ENCODE measurements at regions not wholly inside any gene's neighbourhood (a gene's known extent, or its start where the extent isn't known, plus 50 kb on each side); places are given as distances from the start of the nearest gene placed in this dataset.

- TF ChIP-seq, protein P1, sequence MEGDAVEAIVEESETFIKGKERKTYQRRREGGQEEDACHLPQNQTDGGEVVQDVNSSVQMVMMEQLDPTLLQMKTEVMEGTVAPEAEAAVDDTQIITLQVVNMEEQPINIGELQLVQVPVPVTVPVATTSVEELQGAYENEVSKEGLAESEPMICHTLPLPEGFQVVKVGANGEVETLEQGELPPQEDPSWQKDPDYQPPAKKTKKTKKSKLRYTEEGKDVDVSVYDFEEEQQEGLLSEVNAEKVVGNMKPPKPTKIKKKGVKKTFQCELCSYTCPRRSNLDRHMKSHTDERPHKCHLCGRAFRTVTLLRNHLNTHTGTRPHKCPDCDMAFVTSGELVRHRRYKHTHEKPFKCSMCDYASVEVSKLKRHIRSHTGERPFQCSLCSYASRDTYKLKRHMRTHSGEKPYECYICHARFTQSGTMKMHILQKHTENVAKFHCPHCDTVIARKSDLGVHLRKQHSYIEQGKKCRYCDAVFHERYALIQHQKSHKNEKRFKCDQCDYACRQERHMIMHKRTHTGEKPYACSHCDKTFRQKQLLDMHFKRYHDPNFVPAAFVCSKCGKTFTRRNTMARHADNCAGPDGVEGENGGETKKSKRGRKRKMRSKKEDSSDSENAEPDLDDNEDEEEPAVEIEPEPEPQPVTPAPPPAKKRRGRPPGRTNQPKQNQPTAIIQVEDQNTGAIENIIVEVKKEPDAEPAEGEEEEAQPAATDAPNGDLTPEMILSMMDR (IDR thresholded peaks at IDR 0.05): no peak
Measured at GRCh38 chr6:82645536-82646230, 282.1 kb downstream of the TPBG start.

- TF ChIP-seq, protein P1 (IDR thresholded peaks at IDR 0.05): no peak
Measured at GRCh38 chr6:82646231-82646615, 282.6 kb downstream of the TPBG start.

DNA sequence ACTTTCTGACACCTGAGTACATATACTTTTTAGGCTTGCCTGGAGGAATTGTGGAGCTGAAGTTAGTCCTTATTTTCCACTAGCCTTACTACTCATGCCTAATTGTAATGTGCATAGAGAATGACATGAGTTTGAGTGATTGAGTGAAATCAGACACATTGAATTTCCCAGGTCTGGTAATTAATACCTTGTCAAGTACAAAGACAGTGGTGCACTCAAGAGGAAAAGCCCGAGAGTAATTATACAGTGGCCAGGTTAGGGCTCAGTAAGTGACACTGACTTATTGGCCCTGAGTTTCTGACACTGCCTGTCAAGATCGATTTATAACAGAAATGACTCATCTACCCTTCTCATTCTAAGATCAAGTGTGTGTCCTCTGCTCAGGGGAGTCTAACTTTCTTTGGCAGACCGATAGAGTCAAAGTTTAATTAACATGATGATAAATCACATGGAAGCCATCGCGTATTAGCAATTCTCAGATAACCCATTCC is 288.3 kb downstream of the TPBG start:
- TF ChIP-seq, protein P1 (IDR thresholded peaks at IDR 0.05): no peak

DNA sequence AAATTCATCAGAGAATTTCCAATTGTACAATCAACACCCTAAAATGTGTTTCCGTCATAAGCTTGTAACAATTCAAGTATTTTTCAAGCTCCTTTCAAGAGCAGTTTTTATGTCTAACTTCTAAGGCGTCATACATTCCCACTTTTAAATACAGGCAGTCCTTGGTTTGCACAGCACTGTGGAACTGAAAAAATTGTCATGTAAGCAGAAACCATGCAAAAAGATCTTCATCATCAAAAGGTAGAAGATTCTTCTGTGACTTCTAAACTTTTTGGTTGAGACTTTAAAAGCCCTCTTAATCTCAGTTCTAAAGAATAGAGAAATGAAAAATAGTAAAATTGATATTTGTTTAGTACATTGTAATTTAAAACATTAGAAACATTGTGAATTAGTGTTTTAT is 315.6 kb downstream of the TPBG start:
- TF ChIP-seq, protein P1 (IDR thresholded peaks at IDR 0.05): no peak

DNA sequence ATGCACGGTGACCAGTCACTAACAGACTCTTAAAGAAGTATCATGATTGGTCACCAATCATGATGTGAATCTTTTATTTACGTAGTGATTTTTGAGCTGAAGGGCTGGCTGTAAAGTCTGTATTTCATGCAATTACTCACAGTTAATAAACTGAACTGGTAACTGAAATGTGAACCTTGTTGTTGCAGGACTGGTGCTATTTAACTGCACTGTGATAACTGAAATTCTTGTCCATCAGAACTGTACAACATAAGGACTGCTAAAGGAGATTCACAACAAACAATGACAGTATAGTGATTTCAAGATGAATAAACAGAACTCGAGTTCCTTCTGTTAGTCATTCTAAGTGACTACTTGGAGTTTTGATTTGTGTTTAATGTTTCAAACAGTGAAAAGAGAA is 316.6 kb downstream of the TPBG start:
- TF ChIP-seq, protein P1 (IDR thresholded peaks at IDR 0.05): no peak

- TF ChIP-seq, protein P1 (IDR thresholded peaks at IDR 0.05): no peak
Measured at GRCh38 chr6:82681119-82681714, 317.6 kb downstream of the TPBG start.

- TF ChIP-seq, protein P1 (IDR thresholded peaks at IDR 0.05): no peak
Measured at GRCh38 chr6:82686719-82687118, 323.1 kb downstream of the TPBG start.
